MM.1S (cell line): ENCODE measurements at regions not wholly inside any gene's neighbourhood (a gene's known extent, or its start where the extent isn't known, plus 50 kb on each side); places are given as distances from the start of the nearest gene placed in this dataset.

ENCODE experiments used
- EZH2 ChIP-seq: fragments of 300-600 bp; sonication (generic); optimal IDR thresholded peaks from 2 replicates; pipeline ENCODE3; 2017; ENCODE audit warnings: low read depth, mild to moderate bottlenecking, antibody characterized with exemption, low read length, mixed read lengths
- TF ChIP-seq, protein P1 (sequence below): fragments of 300-600 bp; sonication (generic); IDR thresholded peaks from 2 replicates; pipeline ENCODE4 v1.5.1; 2016; ENCODE audit warnings: antibody characterized with exemption, low read length, mixed read lengths

DNA sequence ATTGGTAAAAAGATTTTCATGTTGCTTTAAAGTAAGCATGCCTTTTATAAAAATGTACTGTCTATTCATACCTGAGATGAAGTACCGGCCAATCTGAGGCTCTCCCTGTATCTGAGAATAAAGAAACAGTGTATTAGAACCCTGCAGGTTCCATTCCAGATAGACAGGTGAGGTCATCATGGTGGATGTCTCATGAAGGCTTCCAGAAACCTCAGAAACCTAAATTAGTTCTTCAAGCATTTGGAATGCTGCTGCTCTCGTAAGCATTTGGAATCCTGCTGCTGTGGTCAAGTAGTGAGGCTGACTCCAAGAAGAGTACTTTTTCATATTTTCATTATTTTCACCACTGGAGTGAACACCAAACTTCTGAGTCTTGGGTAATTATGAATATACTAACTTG, 642.3 kb downstream of the MAFB start:
- no peak for TF ChIP-seq EZH2
- TF ChIP-seq, protein P1, sequence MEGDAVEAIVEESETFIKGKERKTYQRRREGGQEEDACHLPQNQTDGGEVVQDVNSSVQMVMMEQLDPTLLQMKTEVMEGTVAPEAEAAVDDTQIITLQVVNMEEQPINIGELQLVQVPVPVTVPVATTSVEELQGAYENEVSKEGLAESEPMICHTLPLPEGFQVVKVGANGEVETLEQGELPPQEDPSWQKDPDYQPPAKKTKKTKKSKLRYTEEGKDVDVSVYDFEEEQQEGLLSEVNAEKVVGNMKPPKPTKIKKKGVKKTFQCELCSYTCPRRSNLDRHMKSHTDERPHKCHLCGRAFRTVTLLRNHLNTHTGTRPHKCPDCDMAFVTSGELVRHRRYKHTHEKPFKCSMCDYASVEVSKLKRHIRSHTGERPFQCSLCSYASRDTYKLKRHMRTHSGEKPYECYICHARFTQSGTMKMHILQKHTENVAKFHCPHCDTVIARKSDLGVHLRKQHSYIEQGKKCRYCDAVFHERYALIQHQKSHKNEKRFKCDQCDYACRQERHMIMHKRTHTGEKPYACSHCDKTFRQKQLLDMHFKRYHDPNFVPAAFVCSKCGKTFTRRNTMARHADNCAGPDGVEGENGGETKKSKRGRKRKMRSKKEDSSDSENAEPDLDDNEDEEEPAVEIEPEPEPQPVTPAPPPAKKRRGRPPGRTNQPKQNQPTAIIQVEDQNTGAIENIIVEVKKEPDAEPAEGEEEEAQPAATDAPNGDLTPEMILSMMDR, result no peak
